ENCODE measurements at regions not wholly inside any gene's neighbourhood (a gene's known extent, or its start where the extent isn't known, plus 50 kb on each side); places are given as distances from the start of the nearest gene placed in this dataset.

DNA sequence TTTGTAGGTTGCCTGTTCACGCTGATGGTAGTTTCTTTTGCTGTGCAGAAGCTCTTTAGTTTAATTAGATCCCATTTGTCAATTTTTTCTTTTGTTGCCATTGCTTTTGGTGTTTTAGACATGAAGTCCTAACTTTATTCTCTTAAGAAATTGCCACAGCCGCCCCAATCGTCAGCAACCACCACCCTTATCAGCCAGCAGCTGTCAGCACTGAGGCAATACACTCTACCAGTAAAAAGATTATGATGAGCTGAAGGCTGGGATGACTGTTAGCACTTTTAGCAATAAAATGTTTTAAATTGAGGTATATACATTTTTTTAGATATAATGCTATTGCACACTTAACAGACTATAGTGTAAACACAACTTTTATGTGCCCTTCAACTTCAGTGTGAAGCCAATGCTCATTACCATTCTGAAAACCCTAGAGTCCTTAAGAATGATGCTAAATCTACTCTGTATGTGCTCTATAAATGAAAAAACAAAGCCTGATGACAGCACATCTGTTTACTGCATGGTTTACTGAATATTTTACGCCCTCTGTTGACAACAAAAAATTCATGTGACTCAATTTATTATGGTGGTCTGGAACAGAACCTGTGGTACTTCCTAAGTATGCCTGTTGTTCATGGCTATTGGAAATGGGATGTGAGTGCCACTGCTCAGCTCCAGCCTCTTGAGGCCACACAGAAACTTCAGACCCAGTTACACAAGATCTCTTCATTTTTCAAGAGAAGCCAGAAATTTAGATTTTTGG, 197.4 kb downstream of the DUSP6 start:
- TF ChIP-seq GATA3 (IDR thresholded peaks at IDR 0.05; ENCODE audit: low read depth, low read length) (no peak), GATA2 (IDR thresholded peaks at IDR 0.05; ENCODE audit: low read depth, low read length) (no peak)

DNA sequence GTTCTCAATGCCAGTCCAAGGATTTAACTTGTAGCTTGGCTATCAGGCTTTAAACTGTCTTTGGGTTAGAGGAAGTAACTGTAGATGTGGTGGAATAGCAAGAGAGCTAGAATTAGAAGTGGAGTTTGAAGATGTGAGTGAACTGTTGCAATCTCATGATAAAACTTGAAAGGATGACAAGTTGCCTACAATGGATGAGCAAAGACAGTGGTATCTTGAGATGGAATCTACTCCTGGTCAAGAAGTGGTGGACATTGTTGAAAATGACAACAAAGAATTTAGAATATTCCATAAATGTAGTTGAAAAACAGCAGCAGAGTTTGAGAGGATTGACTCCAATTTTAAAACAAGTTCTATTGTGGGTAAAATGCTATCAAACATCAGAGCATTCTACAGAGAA, 199.0 kb downstream of the DUSP6 start:
- TF ChIP-seq GATA3 (IDR thresholded peaks at IDR 0.05; ENCODE audit: low read depth, low read length) (no peak), GATA2 (IDR thresholded peaks at IDR 0.05; ENCODE audit: low read depth, low read length) (no peak)

DNA sequence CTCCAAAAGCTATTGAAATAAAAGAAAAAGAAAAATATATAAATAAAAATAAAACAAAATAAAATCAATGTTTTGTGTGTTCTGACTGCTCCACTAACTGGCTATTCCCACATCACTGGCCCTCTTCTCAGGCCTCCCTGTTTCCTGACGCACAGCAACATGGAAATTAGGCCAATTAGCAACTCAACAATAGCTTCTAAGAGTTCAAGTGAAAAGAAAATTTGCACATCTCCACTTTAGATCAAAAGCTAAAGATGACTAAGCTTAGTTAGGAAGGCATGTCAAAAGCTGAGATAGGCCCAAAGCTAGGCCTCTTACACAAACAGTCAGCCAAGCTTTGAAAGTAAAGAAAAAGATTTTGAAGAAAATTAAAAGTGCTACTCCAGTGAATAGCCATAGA, 200.8 kb downstream of the DUSP6 start:
- TF ChIP-seq GATA2 (IDR thresholded peaks at IDR 0.05; ENCODE audit: low read depth, low read length) = no peak
- no peak for TF ChIP-seq GATA3 (IDR thresholded peaks at IDR 0.05; ENCODE audit: low read depth, low read length)

DNA sequence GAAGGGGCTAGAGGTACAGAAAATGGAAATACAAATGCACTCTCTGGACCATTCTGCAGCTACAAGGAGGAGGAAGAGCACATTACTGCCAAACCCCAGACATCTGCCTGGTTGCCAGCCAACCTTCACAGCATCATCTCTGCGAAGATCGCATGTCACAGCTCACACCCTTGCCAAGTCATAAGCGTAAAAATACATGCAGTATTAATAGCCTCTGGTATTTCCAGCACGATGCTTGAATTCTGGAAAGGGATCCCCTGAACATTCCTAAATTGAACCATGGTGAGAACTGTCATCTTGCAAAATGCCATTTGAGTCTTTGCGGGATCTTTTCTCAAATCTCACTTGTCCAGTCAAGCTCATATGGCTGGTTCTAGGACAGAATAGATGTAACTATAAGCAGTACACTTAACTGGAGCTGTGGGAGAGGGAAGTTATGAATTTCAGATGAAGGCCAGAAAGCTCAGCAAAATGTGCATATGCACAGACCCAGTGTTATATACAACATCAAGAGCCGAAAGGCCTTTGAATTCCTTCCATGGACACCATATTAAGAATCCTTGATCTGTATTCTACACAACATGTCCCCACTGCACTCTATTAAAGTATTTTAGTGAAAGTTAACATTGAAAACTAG, 211.6 kb downstream of the DUSP6 start:
- TF ChIP-seq GATA2 (IDR thresholded peaks at IDR 0.05; ENCODE audit: low read depth, low read length) = no peak
- no peak for TF ChIP-seq GATA3 (IDR thresholded peaks at IDR 0.05; ENCODE audit: low read depth, low read length)

DNA sequence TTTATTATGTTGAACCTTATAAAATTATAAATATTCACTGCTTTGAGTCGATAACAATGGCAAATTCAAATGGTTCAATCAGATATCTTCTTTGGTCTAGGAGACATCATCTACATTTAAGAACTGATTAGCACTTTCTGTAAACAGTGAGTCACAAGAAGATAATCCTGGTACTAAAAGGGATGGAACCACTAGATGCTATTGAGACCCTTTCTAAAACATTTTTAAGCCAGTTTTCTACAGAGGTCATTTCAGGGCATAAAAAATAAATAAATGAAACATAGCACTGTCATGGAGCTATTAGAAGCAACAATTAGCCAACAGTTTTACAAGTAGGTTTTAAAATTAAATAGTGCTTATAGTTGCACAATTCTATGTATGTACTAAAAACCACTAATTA, 212.2 kb downstream of the DUSP6 start:
- TF ChIP-seq GATA3 (IDR thresholded peaks at IDR 0.05; ENCODE audit: low read depth, low read length) (no peak), GATA2 (IDR thresholded peaks at IDR 0.05; ENCODE audit: low read depth, low read length) (no peak)

DNA sequence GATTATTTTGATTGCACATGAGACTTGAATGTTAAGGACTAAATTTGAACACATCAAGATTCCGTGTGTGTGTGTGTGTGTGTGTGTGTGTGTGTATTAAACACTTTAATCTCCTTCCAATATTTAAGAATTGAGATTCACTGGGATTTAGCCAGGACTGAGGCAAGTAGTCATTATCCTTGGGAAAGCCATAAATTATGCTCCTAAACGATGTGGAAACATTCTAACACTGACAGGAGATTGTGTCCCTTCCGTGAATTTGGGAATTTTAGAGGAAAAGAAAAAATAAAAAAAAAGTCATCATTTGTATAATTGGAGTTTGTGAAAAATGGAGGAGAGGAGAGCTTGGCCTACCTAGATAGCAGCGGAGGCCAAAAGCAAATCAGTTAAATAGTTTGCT, 212.9 kb downstream of the DUSP6 start:
- TF ChIP-seq GATA2 (IDR thresholded peaks at IDR 0.05; ENCODE audit: low read depth, low read length) = no peak
- no peak for TF ChIP-seq GATA3 (IDR thresholded peaks at IDR 0.05; ENCODE audit: low read depth, low read length)

DNA sequence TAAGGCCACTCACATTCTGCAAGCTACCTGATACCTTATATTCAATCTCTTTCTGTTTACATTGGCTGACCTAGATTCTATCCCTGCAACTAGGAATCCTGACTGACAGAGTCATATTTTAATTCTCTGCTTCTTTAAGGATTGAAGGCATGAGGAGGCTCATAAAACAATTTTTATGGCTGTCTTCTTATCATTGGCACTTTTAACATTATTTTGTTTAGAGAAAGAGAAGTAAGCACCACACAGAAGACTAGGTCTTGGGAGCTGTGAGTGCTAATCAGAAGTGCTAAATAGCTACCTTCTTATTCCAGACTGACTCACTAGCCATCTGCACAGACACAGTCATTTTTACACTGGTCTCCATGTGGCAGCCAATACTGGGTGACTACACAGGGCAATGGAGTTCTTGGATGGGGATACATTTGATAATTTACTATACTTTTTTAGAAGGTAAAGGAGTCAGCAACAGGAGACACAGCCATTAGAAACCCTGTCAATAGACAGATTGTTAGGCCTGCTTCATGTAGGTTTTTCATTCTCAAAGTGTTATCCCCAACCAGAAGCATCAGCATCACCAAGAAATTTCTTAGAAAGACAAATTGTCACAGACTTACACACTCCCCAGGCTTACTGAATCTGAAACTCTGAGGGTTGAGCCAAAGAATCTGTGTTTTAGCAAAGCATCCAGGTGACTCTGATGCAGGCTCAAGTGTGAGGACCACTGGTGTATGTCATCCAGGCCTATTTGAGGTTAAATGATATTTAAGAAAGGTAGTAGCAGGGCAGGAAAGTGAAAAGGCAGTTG, 214.1 kb downstream of the DUSP6 start:
- no peak for TF ChIP-seq GATA3 (IDR thresholded peaks at IDR 0.05; ENCODE audit: low read depth, low read length)
- no peak for TF ChIP-seq GATA2 (IDR thresholded peaks at IDR 0.05; ENCODE audit: low read depth, low read length)

DNA sequence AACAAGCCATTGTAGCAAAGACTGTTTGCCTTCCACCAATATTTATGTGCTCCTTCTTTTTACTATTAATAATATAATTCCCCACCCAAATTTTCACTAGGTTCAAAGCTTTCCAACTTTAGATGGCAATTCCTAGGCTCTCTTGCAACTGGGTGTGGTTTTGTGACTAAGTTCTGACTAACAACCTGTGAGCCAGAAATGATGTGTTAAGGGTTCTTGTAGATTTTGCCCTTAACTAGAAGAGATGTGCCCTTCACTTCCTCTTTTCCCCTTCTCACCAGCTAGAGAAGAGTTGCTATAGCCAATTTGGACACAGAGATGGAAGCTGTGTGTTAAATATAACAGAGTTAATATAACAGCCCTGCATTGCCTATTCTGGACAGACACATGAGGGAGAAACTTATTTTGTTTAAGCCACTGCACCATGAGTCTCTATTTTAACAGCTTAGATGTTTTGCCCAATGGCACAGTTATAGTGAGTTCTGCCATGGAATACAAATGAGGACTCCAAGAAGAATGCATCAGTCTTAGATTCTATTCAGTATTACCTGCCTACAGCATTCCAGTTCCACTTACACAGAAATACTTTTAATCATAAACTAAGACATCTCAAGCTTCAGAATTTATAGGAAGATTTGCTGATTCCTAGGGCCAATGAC, 216.2 kb downstream of the DUSP6 start:
- TF ChIP-seq GATA3 (IDR thresholded peaks at IDR 0.05; ENCODE audit: low read depth, low read length) (no peak), GATA2 (IDR thresholded peaks at IDR 0.05; ENCODE audit: low read depth, low read length) (no peak)

DNA sequence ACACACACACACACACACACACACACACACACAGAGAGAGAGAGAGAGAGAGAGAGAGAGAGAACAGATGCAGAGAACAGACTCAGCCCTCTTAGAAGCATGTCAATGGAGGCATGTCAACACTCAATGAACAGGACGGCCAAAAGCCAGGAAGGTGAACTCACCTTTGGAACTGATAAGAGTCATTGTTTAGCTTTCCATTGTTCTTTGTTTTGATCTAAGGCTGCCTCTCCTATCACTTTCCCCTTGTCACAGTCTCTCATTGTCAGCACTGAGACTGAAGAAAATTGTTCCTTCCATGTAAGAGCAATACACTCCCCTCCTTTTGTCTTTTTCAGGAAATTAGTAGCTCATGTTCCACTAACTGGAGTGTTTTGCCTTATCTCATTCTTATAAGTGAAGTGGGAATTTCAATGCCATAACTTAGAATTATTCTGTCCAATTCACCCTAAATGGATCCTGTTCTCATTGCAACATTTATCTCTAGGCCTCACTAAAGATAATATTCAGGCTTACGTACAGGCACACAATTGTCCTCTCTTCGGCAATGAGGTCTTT, 218.0 kb downstream of the DUSP6 start:
- TF ChIP-seq GATA3 (IDR thresholded peaks at IDR 0.05; ENCODE audit: low read depth, low read length) (no peak), GATA2 (IDR thresholded peaks at IDR 0.05; ENCODE audit: low read depth, low read length) (no peak)

DNA sequence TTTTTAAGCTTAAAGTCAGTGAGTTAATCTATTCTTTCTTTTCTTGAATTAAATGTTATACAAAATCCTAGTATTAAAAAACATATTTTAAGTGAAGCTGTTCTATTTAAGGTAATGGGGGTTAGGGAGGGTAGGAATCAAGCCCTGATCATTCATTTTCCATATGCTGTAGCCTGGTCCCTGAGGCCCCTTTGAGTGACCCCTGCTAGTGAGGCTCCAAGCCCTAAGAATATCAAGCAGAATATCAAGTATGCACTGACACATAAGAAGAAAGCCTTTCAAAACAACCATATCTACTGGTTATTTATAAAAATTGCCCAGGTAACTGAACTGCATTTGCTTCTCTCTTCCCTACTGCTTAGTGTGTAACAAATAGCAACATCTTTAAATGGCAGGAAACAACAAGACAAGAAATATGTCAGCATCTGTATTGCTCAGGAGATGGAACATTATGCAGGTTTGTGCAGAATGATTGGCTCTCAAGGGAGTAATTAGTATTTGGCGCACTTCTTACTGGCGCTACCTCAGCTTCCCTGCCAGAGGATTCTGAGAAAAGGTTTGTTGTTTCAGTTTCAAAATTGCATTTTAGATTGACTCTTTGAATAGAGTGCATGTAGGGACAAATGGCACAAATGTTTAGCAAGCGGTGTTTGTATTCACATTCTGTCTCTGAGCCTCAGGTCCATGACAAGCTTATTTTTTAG, 223.0 kb downstream of the DUSP6 start:
- TF ChIP-seq GATA2 (IDR thresholded peaks at IDR 0.05; ENCODE audit: low read depth, low read length) (no peak), GATA3 (IDR thresholded peaks at IDR 0.05; ENCODE audit: low read depth, low read length) (no peak)

DNA sequence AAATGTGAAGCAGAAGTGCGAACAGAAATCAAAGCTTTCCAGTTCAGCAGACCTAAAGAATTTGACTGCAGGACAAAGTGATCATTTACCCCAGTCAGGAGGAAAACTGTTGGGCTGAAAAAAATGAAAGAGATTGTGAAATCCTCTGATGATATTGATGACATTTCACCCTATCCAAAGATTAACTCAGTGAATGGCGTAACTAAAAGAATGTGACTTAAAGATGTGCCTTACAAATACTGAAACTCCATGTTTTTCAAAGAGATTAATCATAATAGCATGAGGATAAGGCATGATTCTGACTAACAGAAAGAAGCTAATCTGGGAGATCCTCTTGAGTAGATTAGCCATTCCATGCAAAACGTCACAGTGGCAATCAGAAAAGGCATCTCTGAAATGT, 225.6 kb downstream of the DUSP6 start:
- TF ChIP-seq GATA3 (IDR thresholded peaks at IDR 0.05; ENCODE audit: low read depth, low read length) (no peak), GATA2 (IDR thresholded peaks at IDR 0.05; ENCODE audit: low read depth, low read length) (no peak)

DNA sequence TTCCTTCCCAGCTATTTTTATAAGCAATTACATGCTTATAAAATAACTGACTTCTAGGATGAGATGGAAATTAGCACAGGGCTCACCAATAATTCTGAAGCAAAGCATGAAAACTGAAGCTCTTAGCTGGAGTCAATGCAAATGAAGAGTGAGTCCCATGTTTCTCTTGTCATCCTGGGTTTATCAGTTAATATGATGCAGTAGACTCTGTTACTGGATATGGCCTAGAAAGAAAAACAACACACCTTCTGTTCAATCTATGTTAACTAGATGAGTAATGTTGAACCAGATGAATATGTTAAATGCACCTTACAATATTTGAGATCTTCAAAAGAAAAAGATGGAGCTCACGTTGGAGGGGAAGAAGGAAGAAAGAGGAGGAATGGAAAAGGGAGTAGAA, 229.4 kb downstream of the DUSP6 start:
- TF ChIP-seq GATA2 (IDR thresholded peaks at IDR 0.05; ENCODE audit: low read depth, low read length) (no peak), GATA3 (IDR thresholded peaks at IDR 0.05; ENCODE audit: low read depth, low read length) (no peak)

DNA sequence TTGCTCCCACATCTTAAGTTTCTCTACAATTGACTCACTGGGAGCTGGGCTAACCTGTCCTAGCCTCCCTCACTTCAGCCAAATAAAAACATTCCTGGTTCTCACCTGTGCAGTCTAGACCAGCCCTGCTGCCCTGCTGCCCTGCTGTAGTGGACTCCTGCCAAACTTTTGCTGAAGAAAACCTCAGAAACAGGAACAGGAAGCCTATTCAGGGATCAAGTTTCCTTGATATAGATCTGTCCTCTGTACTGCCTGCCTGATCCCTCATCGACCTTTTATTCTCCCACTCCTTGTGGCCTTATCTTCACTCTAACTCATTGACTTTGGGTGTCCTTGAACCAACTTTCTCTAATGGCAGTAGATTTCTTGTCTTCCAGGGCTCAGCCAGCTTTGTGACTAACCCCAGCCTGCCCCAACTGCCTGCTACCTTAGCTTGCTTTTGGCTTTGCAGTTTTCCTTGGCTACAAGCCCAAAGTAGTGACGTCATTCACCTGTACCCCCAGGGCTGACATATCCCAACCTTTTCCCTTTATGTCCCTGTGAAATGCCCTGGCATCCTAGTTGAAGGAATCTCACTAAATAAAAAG, 234.8 kb downstream of the DUSP6 start:
- TF ChIP-seq GATA2 (IDR thresholded peaks at IDR 0.05; ENCODE audit: low read depth, low read length) (no peak; the same call in 1 of the 2 replicates), GATA3 (IDR thresholded peaks at IDR 0.05; ENCODE audit: low read depth, low read length) (no peak)
